ENCODE measurements at regions not wholly inside any gene's neighbourhood (a gene's known extent, or its start where the extent isn't known, plus 50 kb on each side); places are given as distances from the start of the nearest gene placed in this dataset.
A peak's percentile ranks its signal among the peaks of the same experiment; 100 is the strongest.

- FAIRE-seq, result no peak
- DNase-seq (ENCODE audit: insufficient read length, low spot score), result no peak
These were observed 154.9 kb downstream of the ZNF608 start for GRCh38 chr5:124591583-124591982.

- FAIRE-seq, result no peak
- no peak for DNase-seq (ENCODE audit: insufficient read length, low spot score)
These were observed 155.8 kb downstream of the ZNF608 start for GRCh38 chr5:124590686-124591085.

- FAIRE-seq, result no peak
- no peak for DNase-seq (ENCODE audit: insufficient read length, low spot score)
These were observed 159.2 kb downstream of the ZNF608 start for GRCh38 chr5:124587280-124587679.

- no peak for DNase-seq (ENCODE audit: insufficient read length, low spot score)
- FAIRE-seq, result no peak
These were observed 161.3 kb downstream of the ZNF608 start for GRCh38 chr5:124584991-124585715.

- DNase-seq (ENCODE audit: insufficient read length, low spot score), result peak; percentile 58
- FAIRE-seq, result peak; percentile 13
These were observed 162.7 kb downstream of the ZNF608 start for GRCh38 chr5:124583469-124584350.

- DNase-seq (ENCODE audit: insufficient read length, low spot score) (no peak), FAIRE-seq (no peak)
These were observed 163.9 kb downstream of the ZNF608 start for GRCh38 chr5:124582561-124582840.

- DNase-seq (ENCODE audit: insufficient read length, low spot score) (no peak), FAIRE-seq (no peak)
These were observed 164.5 kb downstream of the ZNF608 start for GRCh38 chr5:124581738-124582560.

- DNase-seq (ENCODE audit: insufficient read length, low spot score) (no peak), FAIRE-seq (no peak)
These were observed 165.3 kb downstream of the ZNF608 start for GRCh38 chr5:124580925-124581737.

GRCh38 chr5:124580512-124580911 lies 165.9 kb downstream of the ZNF608 start:
- no peak for DNase-seq (ENCODE audit: insufficient read length, low spot score)

GRCh38 chr5:124576848-124577409 lies 169.5 kb downstream of the ZNF608 start:
- FAIRE-seq, result peak; percentile 46

More at GRCh38 chr5:124580512-124580911, 165.9 kb downstream of the ZNF608 start:
- no peak for FAIRE-seq

GRCh38 chr5:124575725-124576124 lies 170.7 kb downstream of the ZNF608 start:
- FAIRE-seq, result no peak
- DNase-seq (ENCODE audit: insufficient read length, low spot score), result no peak

More at GRCh38 chr5:124576848-124577409, 169.5 kb downstream of the ZNF608 start:
- DNase-seq (ENCODE audit: insufficient read length, low spot score), result no peak

GRCh38 chr5:124574521-124575436 lies 171.7 kb downstream of the ZNF608 start:
- DNase-seq (ENCODE audit: insufficient read length, low spot score) (no peak), FAIRE-seq (no peak)

- FAIRE-seq (no peak), DNase-seq (ENCODE audit: insufficient read length, low spot score) (no peak)
These were observed 173.5 kb downstream of the ZNF608 start for GRCh38 chr5:124572971-124573370.

GRCh38 chr5:124570285-124571035 lies 176.0 kb downstream of the ZNF608 start:
- no peak for FAIRE-seq
- no peak for DNase-seq (ENCODE audit: insufficient read length, low spot score)

GRCh38 chr5:124566875-124567450 lies 179.5 kb downstream of the ZNF608 start:
- FAIRE-seq, result no peak
- no peak for DNase-seq (ENCODE audit: insufficient read length, low spot score)

- no peak for FAIRE-seq
These were observed 185.0 kb downstream of the ZNF608 start for GRCh38 chr5:124561451-124561850.

GRCh38 chr5:124560370-124560769 lies 186.1 kb downstream of the ZNF608 start:
- DNase-seq (ENCODE audit: insufficient read length, low spot score) (no peak), FAIRE-seq (no peak)

More at GRCh38 chr5:124561451-124561850, 185.0 kb downstream of the ZNF608 start:
- DNase-seq (ENCODE audit: insufficient read length, low spot score), result no peak

- FAIRE-seq, result no peak
- no peak for DNase-seq (ENCODE audit: insufficient read length, low spot score)
These were observed 188.7 kb downstream of the ZNF608 start for GRCh38 chr5:124557761-124558160.
